ENCODE measurements at regions not wholly inside any gene's neighbourhood (a gene's known extent, or its start where the extent isn't known, plus 50 kb on each side); places are given as distances from the start of the nearest gene placed in this dataset.

DNA sequence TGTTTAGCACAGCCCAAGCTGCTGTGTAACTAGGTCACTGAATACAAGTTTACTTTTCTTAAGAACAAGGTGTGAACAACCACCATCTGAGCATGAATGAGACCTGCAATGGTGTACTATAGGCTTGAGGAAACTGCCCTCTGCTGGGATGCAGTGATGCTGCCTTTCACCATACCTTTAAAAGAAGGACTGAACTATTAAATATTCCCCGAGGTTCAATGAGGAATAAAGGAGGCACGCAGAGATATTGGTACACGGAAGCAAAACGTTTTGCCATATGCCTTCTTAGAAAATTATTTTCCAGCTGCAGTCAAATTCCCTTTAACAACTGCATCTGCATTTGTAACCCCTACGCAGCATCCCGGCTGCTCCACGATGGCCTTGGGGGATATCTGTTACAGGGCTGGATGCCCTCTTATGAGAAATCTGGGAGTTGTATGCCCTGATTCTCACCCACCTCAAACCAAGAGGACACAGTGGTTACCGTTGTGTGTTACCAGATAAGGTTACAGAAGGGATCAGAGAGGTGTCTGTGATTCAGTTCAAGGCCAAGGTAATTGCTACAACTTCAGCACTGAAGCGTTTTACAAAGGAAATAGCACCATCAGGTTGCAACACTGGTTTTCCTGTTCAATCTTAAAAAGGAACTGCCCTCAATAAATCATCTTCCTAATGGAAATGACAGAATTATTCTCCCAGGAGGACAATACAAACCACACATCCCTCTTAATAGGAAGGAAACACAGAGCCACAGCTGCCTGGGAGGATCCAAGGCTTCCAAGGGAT lies 470.5 kb downstream of the LTN1 start:
- Histone ChIP-seq H3K4me3 (no peak overlapping the region), H3K36me3 (ENCODE audit: low read depth) (no peaks in the 10 kb centered on the region), H3K4me2 (ENCODE audit: unreplicated experiment) (no peak overlapping the region), H3K4me1 (ENCODE audit: insufficient read depth) (peaks cover 20% of the 10 kb centered on the region), H3K79me2 (ENCODE audit: insufficient read depth) (no peaks in the 10 kb centered on the region), H3K27me3 (replicated peaks; ENCODE audit: insufficient read depth) (no peaks in the 10 kb centered on the region), H3K27ac (no peak overlapping the region), H4K20me1 (ENCODE audit: insufficient read depth) (no peaks in the 10 kb centered on the region), H3K9ac (no peak overlapping the region), H3K9me2 (ENCODE audit: insufficient read depth) (no peaks in the 10 kb centered on the region), H3K9me3 (ENCODE audit: low read depth) (no peaks in the 10 kb centered on the region), H2AFZ (peak overlapping the region; percentile 16; the same call in 1 of the 2 replicates), H3F3A (ENCODE audit: insufficient read depth) (no peaks in the 10 kb centered on the region)
- TF ChIP-seq EZH2phosphoT487 (IDR thresholded peaks at IDR 0.05; ENCODE audit: insufficient read depth, low read depth) (no peak), EZH2 (IDR thresholded peaks at IDR 0.05; ENCODE audit: insufficient read depth, poor library complexity, severe bottlenecking) (no peak)
- in situ Hi-C loops (cut with MboI): no loop called here
- peak; percentile 62 for DNase-seq
- 66 to 67% methylated on average over 9 of the region's 9 CpGs for WGBS, 2 experiments (ENCODE audit: low coverage in 1 of 2, low lambda C conversion rate in 2 of 2, missing lambda C conversion rate in 2 of 2)

DNA sequence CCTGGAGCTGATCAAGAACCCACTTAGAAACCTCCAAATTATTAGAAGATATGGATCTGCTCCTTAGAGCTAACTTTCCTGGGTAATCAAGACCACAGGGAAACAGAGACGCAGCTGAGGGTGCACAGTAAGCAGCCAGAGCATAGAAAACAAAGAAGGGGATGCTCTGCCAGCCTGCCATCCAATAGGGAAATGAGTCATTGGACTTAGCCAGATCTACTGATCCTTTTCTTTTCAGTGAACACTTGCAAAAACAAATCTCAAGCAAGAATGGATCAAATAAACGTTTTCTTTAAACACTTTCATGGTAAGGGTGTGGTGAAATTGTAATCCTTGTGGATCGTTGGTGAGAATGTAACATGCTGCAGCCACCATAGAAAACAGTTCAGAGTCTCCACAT lies 474.0 kb downstream of the LTN1 start:
- H3K9ac ChIP-seq: no peak overlapping the region
- H3K27ac ChIP-seq: no peak overlapping the region
- no peaks in the 10 kb centered on the region for H3K27me3 ChIP-seq (replicated peaks; ENCODE audit: insufficient read depth)
- H3K36me3 ChIP-seq (ENCODE audit: low read depth): no peaks in the 10 kb centered on the region
- TF ChIP-seq EZH2phosphoT487 (IDR thresholded peaks at IDR 0.05; ENCODE audit: insufficient read depth, low read depth): no peak
- TF ChIP-seq EZH2 (IDR thresholded peaks at IDR 0.05; ENCODE audit: insufficient read depth, poor library complexity, severe bottlenecking): no peak
- peak; percentile 25 for DNase-seq
- H3K9me3 ChIP-seq (ENCODE audit: low read depth): no peaks in the 10 kb centered on the region
- WGBS, 2 experiments (ENCODE audit: low coverage in 1 of 2, low lambda C conversion rate in 2 of 2, missing lambda C conversion rate in 2 of 2): 76 to 86% methylated on average over 3 of the region's 3 CpGs
- in situ Hi-C loops (cut with MboI): no loop called here
- H4K20me1 ChIP-seq (ENCODE audit: insufficient read depth): no peaks in the 10 kb centered on the region
- no peak overlapping the region for H2AFZ ChIP-seq
- H3K9me2 ChIP-seq (ENCODE audit: insufficient read depth): no peaks in the 10 kb centered on the region
- H3K4me3 ChIP-seq: no peak overlapping the region
- H3K4me2 ChIP-seq (ENCODE audit: unreplicated experiment): no peak overlapping the region
- H3K4me1 ChIP-seq (ENCODE audit: insufficient read depth): peaks cover 19% of the 10 kb centered on the region
- no peaks in the 10 kb centered on the region for H3K79me2 ChIP-seq (ENCODE audit: insufficient read depth)
- H3F3A ChIP-seq (ENCODE audit: insufficient read depth): no peaks in the 10 kb centered on the region

GRCh38 chr21:28516991-28517592 lies 475.6 kb downstream of the LTN1 start:
- no peak overlapping the region for H3K9ac ChIP-seq
- H3K79me2 ChIP-seq (ENCODE audit: insufficient read depth): no peaks in the 10 kb centered on the region
- no peak overlapping the region for H2AFZ ChIP-seq
- DNase-seq: peak; percentile 10
- no peaks in the 10 kb centered on the region for H3K9me2 ChIP-seq (ENCODE audit: insufficient read depth)
- 83 to 86% methylated on average over 6 of the region's 6 CpGs for WGBS, 2 experiments (ENCODE audit: low coverage in 1 of 2, low lambda C conversion rate in 2 of 2, missing lambda C conversion rate in 2 of 2)
- no peak overlapping the region for H3K4me2 ChIP-seq (ENCODE audit: unreplicated experiment)
- peaks cover 5% of the 10 kb centered on the region for H3K4me1 ChIP-seq (ENCODE audit: insufficient read depth)
- H3K27ac ChIP-seq: no peak overlapping the region
- no peaks in the 10 kb centered on the region for H4K20me1 ChIP-seq (ENCODE audit: insufficient read depth)
- in situ Hi-C loops (cut with MboI): no loop called here
- H3K9me3 ChIP-seq (ENCODE audit: low read depth): no peaks in the 10 kb centered on the region
- TF ChIP-seq EZH2phosphoT487 (IDR thresholded peaks at IDR 0.05; ENCODE audit: insufficient read depth, low read depth) (no peak), EZH2 (IDR thresholded peaks at IDR 0.05; ENCODE audit: insufficient read depth, poor library complexity, severe bottlenecking) (no peak)
- H3K4me3 ChIP-seq: no peak overlapping the region
- H3F3A ChIP-seq (ENCODE audit: insufficient read depth): no peaks in the 10 kb centered on the region
- H3K27me3 ChIP-seq (replicated peaks; ENCODE audit: insufficient read depth): no peaks in the 10 kb centered on the region
- no peaks in the 10 kb centered on the region for H3K36me3 ChIP-seq (ENCODE audit: low read depth)

GRCh38 chr21:28516021-28516420 lies 476.7 kb downstream of the LTN1 start:
- WGBS, 2 experiments (ENCODE audit: low coverage in 1 of 2, low lambda C conversion rate in 2 of 2, missing lambda C conversion rate in 2 of 2): 47 to 54% methylated on average over 1 of the region's 1 CpG
- Histone ChIP-seq H3K4me1 (ENCODE audit: insufficient read depth) (no peaks in the 10 kb centered on the region; the same call in 1 of the 2 replicates), H3F3A (ENCODE audit: insufficient read depth) (no peaks in the 10 kb centered on the region), H3K27me3 (replicated peaks; ENCODE audit: insufficient read depth) (no peaks in the 10 kb centered on the region), H2AFZ (peak overlapping the region; percentile 63), H3K9me3 (ENCODE audit: low read depth) (no peaks in the 10 kb centered on the region), H3K79me2 (ENCODE audit: insufficient read depth) (no peaks in the 10 kb centered on the region), H3K9me2 (ENCODE audit: insufficient read depth) (no peaks in the 10 kb centered on the region), H4K20me1 (ENCODE audit: insufficient read depth) (no peaks in the 10 kb centered on the region), H3K36me3 (ENCODE audit: low read depth) (no peaks in the 10 kb centered on the region), H3K27ac (no peak overlapping the region), H3K4me2 (ENCODE audit: unreplicated experiment) (no peak overlapping the region), H3K4me3 (no peak overlapping the region), H3K9ac (no peak overlapping the region)
- in situ Hi-C loops (cut with MboI): no loop called here
- no peak for DNase-seq
- TF ChIP-seq EZH2phosphoT487 (IDR thresholded peaks at IDR 0.05; ENCODE audit: insufficient read depth, low read depth) (no peak), EZH2 (IDR thresholded peaks at IDR 0.05; ENCODE audit: insufficient read depth, poor library complexity, severe bottlenecking) (no peak)

All from GM23248 (cell line).